ENCODE measurements at regions not wholly inside any gene's neighbourhood (a gene's known extent, or its start where the extent isn't known, plus 50 kb on each side); places are given as distances from the start of the nearest gene placed in this dataset.

- no peak overlapping the region for H3K4me3 ChIP-seq (replicated peaks in 1 of 3; ENCODE audit: insufficient read depth in 1 of 3, low read depth in 2 of 3, low read length in 3 of 3)
- H3K4me1 ChIP-seq (ENCODE audit: insufficient read depth, low read length): no peaks in the 10 kb centered on the region
- no peaks in the 10 kb centered on the region for H3K27me3 ChIP-seq (ENCODE audit: control insufficient read depth in 1 of 2, insufficient read depth in 2 of 2, low read length in 2 of 2)
- ATAC-seq (no peak), FAIRE-seq (no peak), DNase-seq (ENCODE audit: low spot score) (no peak)
- POLR2A ChIA-PET: no interaction called here
- H3K4me2 ChIP-seq (ENCODE audit: low read depth, low read length): no peak overlapping the region
- TF ChIP-seq YY1 (IDR thresholded peaks at IDR 0.05; ENCODE audit: insufficient read depth, insufficient replicate concordance, low read depth, low read length) (no peak), ZNF468 (CRISPR knock-in tag; IDR thresholded peaks at IDR 0.05) (no peak), SKI (IDR thresholded peaks at IDR 0.05; ENCODE audit: partially characterized antibody) (no peak), KAT8 (CRISPR knock-in tag; IDR thresholded peaks at IDR 0.05) (no peak), ZNF142 (CRISPR knock-in tag; IDR thresholded peaks at IDR 0.05) (no peak), ZBTB25 (CRISPR knock-in tag; IDR thresholded peaks at IDR 0.05) (no peak), ZNF644 (CRISPR knock-in tag; IDR thresholded peaks at IDR 0.05; ENCODE audit: low read depth) (no peak), HNRNPL (IDR thresholded peaks at IDR 0.05; ENCODE audit: low read depth, low read length) (no peak), KLF16 (CRISPR knock-in tag; IDR thresholded peaks at IDR 0.05) (no peak), ZFY (CRISPR knock-in tag; IDR thresholded peaks at IDR 0.05) (no peak), MYNN (CRISPR knock-in tag; IDR thresholded peaks at IDR 0.05; ENCODE audit: low read depth) (no peak), ZNF775 (CRISPR knock-in tag; IDR thresholded peaks at IDR 0.05; ENCODE audit: borderline replicate concordance) (no peak), ZNF83 (CRISPR knock-in tag; IDR thresholded peaks at IDR 0.05; ENCODE audit: borderline replicate concordance) (no peak)
- no peak overlapping the region for H2AFZ ChIP-seq (ENCODE audit: low read length)
- H3K79me2 ChIP-seq (ENCODE audit: insufficient read depth, low read length): no peaks in the 10 kb centered on the region
- no peak overlapping the region for H3K27ac ChIP-seq (ENCODE audit: extremely low read length, insufficient read depth, low read length)
- intact Hi-C loops (cut with micrococcal nuclease; ENCODE audit: unreplicated experiment) (no loop called here), in situ Hi-C loops (cut with HindIII; ENCODE audit: extremely low pct_ligation_motif_present, low pct_unique_long_range_greater_than_20kb) (no loop called here)
- no peaks in the 10 kb centered on the region for H4K20me1 ChIP-seq (ENCODE audit: insufficient read depth, low read length)
- no peak overlapping the region for H3K9ac ChIP-seq (ENCODE audit: insufficient read depth, low read depth, low read length)
- CTCF ChIA-PET (ENCODE audit: low intra/inter-chr PET ratio, low total read pairs): no interaction called here
- no TSS peak for BruUV-seq (replicated peaks)
- H3K36me3 ChIP-seq (replicated peaks in 1 of 2; ENCODE audit: control insufficient read depth in 1 of 2, insufficient read depth in 2 of 2, low read length in 2 of 2): no peaks in the 10 kb centered on the region
- H3K9me3 ChIP-seq (ENCODE audit: low read length): no peaks in the 10 kb centered on the region
Measured at GRCh38 chr4:125765941-125766340, 451.2 kb downstream of the FAT4 start.
